Prostate gland (tissue), 2 donors: ENCODE measurements at regions not wholly inside any gene's neighbourhood (a gene's known extent, or its start where the extent isn't known, plus 50 kb on each side); places are given as distances from the start of the nearest gene placed in this dataset.
"Not testable (repeated sequence)": the region's sequence is repeated elsewhere in the genome, so short reads cannot be mapped to it uniquely, and the experiment has no call there.

Experiments
- DNase-seq: peaks from one replicate; pipeline ENCODE4 v3.0.0-alpha.2; 2019; ENCODE audit warnings: low spot score
- H3K27ac ChIP-seq, 2 donors: fragments of 200-600 bp; sonication (generic); 2 replicates each; pipeline ENCODE4 v1.5.1; 2017 to 2019
- H3K27me3 ChIP-seq: fragments of 200-600 bp; sonication (generic); replicated peaks from 2 replicates; pipeline ENCODE4 v1.5.1; 2019; ENCODE audit not compliant: insufficient read depth
- H3K36me3 ChIP-seq, 2 donors: fragments of 200-600 bp; sonication (generic); 1 replicate in 1 of 2; 2 replicates in 1 of 2; pipeline versions ENCODE4 v1.5.1 to v1.8.1; 2017 to 2019
- H3K4me1 ChIP-seq: fragments of 200-600 bp; sonication (generic); replicated peaks from 2 replicates; pipeline ENCODE4 v1.5.1; 2019
- H3K4me3 ChIP-seq, 2 donors: fragments of 200-600 bp; sonication (generic); 2 replicates each; pipeline ENCODE4 v1.5.1; 2017 to 2019
- H3K9me3 ChIP-seq: fragments of 200-600 bp; sonication (generic); 2 replicates; pipeline ENCODE4 v1.5.1; 2017
- POLR2A ChIP-seq: fragments of 450-650 bp; IDR thresholded peaks from one replicate; pipeline ENCODE4 v1.6.1; 2016; ENCODE audit warnings: antibody characterized with exemption, mild to moderate bottlenecking
- POLR2AphosphoS5 ChIP-seq: sonication (generic); formaldehyde crosslinking; IDR thresholded peaks from one replicate; pipeline ENCODE4 v1.6.1; 2017; ENCODE audit warnings: antibody characterized with exemption
- WGBS: methylation state at CpG from one replicate; pipeline ENCODE4 v1.1.5; 2018; 5-methylcytosine and 5-hydroxymethylcytosine counted together
- intact Hi-C: fragments of 100-400 bp; cut with DNase I; formaldehyde crosslinking; loops from one replicate; pipeline ENCODE4 v1.14.2; 2022
- TF ChIP-seq, protein P1 (sequence below), 4 experiments: fragments of 200-600 bp in 2 of 4; fragments of 450-650 bp in 2 of 4; sonication (generic) in 2 of 4; IDR thresholded peaks; 1 replicate in 3 of 4; 2 replicates in 1 of 4; pipeline ENCODE4 v1.5.1; 2016 to 2019; ENCODE audit warnings: antibody characterized with exemption in 4 of 4, mild to moderate bottlenecking in 2 of 4, moderate library complexity in 2 of 4

GRCh38 chr10:46095943-46096342 is 49.9 kb upstream of the MSMB start:
- H3K4me3 ChIP-seq, DNase-seq, H3K9me3 ChIP-seq, H3K27ac ChIP-seq, intact Hi-C loops, H3K27me3 ChIP-seq, H3K36me3 ChIP-seq, H3K4me1 ChIP-seq: not testable (repeated sequence)
- WGBS = 94% methylated on average over 5 of the region's 5 CpGs

DNA sequence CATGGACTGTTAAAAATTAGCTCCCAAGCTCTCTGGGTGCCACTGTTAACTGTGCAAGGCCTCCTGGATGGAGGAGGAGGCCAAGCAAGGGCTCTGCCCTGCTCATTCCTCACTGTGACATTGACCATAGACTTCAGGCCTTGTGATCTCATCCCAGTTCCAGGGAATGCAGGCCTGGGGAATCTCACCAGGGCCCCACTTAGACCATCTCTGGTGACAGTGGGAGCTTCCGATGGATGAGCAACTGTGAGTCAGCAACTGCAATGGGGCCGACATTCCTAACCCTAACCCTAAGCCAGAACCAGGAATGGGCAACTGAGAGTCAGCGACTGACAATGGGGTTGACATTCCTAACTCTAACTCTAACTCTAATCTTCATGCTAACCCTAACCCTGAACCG is 50.4 kb upstream of the MSMB start:
- intact Hi-C loops = no loop called here
- Histone ChIP-seq H3K27me3 (no peaks in the 10 kb centered on the region), H3K36me3 (no peaks in the 10 kb centered on the region), H3K4me3 (no peak overlapping the region), H3K4me1 (no peaks in the 10 kb centered on the region), H3K9me3 (no peaks in the 10 kb centered on the region), H3K27ac (no peak overlapping the region)
- no peak for DNase-seq
- TF ChIP-seq, protein P1, sequence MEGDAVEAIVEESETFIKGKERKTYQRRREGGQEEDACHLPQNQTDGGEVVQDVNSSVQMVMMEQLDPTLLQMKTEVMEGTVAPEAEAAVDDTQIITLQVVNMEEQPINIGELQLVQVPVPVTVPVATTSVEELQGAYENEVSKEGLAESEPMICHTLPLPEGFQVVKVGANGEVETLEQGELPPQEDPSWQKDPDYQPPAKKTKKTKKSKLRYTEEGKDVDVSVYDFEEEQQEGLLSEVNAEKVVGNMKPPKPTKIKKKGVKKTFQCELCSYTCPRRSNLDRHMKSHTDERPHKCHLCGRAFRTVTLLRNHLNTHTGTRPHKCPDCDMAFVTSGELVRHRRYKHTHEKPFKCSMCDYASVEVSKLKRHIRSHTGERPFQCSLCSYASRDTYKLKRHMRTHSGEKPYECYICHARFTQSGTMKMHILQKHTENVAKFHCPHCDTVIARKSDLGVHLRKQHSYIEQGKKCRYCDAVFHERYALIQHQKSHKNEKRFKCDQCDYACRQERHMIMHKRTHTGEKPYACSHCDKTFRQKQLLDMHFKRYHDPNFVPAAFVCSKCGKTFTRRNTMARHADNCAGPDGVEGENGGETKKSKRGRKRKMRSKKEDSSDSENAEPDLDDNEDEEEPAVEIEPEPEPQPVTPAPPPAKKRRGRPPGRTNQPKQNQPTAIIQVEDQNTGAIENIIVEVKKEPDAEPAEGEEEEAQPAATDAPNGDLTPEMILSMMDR (IDR thresholded peaks at IDR 0.05) = no peak
- TF ChIP-seq POLR2A = no peak
- no peak for TF ChIP-seq POLR2AphosphoS5
- WGBS = 96% methylated on average over 4 of the region's 4 CpGs

DNA sequence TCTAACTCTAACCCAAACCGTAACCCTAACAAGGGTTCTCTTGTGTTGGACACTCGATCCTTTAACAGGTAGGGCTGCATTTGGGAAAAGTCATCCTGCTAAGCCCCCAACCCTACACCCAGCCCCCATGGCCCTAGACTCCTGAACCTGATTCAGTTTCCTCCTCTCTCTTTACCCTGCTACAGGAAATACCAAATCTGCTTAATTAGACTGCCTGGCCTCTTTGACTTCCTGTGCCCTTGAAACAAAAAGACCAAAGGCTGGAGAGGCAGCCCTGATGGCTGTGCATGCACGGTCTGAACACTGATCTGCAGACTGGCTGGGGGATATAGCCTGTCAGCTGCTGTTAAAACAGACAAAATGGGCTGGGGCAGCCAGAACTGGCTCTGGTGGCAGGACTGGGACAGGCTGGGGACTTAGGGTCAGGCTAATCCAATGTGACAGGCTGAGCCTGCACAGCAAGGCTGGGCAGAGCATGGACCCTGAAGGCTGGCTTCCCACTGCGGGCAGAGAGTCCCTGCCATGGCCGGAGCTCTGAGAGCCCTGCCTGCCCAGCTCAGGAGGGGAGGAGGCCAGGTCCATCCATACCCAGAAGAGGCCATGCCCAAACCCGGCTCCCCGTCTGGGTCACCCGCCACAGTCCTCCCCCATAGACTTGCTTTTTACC is 51.0 kb upstream of the MSMB start:
- H3K27me3 ChIP-seq = no peaks in the 10 kb centered on the region
- H3K4me1 ChIP-seq = no peaks in the 10 kb centered on the region
- TF ChIP-seq, protein P1 (IDR thresholded peaks at IDR 0.05) = no peak
- TF ChIP-seq POLR2AphosphoS5 (no peak), POLR2A (no peak)
- intact Hi-C loops = no loop called here
- H3K4me3 ChIP-seq = no peak overlapping the region
- no peak overlapping the region for H3K27ac ChIP-seq
- H3K36me3 ChIP-seq = no peaks in the 10 kb centered on the region
- WGBS = 61% methylated on average over 5 of the region's 8 CpGs
- no peaks in the 10 kb centered on the region for H3K9me3 ChIP-seq
- no peak for DNase-seq

DNA sequence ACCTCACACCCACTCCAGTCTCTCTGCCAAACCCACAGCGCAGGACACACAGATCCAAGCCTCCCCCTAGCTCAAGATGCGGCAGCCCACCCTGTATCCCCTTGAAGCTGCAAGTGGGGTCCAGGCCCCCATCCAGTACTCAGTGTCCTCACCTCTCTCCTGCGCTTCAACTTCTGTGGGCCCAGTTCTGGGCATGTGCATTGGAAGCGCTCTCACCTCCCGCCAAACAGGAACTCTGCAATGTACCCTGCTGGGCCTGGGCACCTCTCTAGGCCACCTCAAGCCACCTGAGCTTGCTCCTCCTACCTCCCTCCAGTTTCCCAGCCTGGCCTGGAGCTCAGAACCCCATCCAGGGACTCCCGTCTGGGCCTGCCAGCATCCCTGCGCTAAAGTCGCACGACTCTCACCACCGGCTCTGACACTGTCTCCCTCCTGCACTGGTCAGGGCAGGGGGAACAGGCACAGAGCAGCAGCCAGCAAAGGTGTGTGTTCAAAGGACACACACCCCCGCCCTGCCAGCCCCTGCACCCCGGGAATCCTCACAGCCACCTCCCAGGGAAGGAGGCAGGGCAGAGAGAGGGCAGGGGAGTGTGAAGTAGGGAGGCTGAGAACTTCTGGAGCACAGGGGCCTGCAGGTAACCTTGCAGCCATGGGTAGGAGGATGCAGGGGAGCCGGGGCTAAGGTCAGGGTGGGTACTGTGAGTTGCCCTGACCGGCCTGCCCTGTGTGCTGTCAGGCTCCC is 51.7 kb upstream of the MSMB start:
- intact Hi-C loops = no loop called here
- Histone ChIP-seq H3K9me3 (no peaks in the 10 kb centered on the region), H3K27ac (no peak overlapping the region), H3K36me3 (no peaks in the 10 kb centered on the region), H3K4me3 (no peak overlapping the region), H3K4me1 (no peaks in the 10 kb centered on the region), H3K27me3 (no peaks in the 10 kb centered on the region)
- DNase-seq = no peak
- 74% methylated on average over 14 of the region's 14 CpGs for WGBS
- no peak for TF ChIP-seq POLR2A
- TF ChIP-seq, protein P1 (IDR thresholded peaks at IDR 0.05) = no peak
- TF ChIP-seq POLR2AphosphoS5 = no peak

DNA sequence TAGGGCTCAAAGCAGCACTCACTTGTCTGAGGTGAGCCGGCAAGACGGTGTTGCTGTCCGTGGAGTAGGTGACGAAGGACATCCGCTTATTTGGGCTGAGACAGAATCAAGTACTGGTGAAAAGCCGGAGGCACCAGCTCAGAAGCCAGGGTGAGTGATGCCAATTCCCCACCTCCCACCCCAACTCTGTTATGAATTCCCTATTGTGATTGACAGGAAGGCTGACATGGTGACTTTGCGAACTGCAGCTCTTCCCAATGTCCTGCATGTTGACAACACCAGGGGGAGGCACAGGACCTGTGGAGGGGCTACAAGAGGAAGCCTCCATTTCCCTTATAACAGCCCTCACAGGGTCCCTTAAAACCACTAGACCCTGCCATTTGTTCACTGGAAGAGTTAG is 52.3 kb upstream of the MSMB start:
- TF ChIP-seq POLR2AphosphoS5 = no peak
- TF ChIP-seq POLR2A = no peak
- TF ChIP-seq, protein P1 (IDR thresholded peaks at IDR 0.05) = no peak
- Histone ChIP-seq H3K4me1 (no peaks in the 10 kb centered on the region), H3K27me3 (no peaks in the 10 kb centered on the region), H3K9me3 (no peaks in the 10 kb centered on the region), H3K27ac (no peak overlapping the region), H3K4me3 (no peak overlapping the region), H3K36me3 (no peaks in the 10 kb centered on the region)
- WGBS = 92% methylated on average over 7 of the region's 7 CpGs
- intact Hi-C loops = no loop called here
- DNase-seq = no peak

GRCh38 chr10:46098925-46099324 is 52.9 kb upstream of the MSMB start:
- DNase-seq, H3K9me3 ChIP-seq, H3K36me3 ChIP-seq, H3K4me3 ChIP-seq, H3K4me1 ChIP-seq, H3K27ac ChIP-seq, H3K27me3 ChIP-seq, intact Hi-C loops: not testable (repeated sequence)
- WGBS = 88% methylated on average over 4 of the region's 4 CpGs
